HTR-8/SVneo (cell line): ENCODE measurements at regions not wholly inside any gene's neighbourhood (a gene's known extent, or its start where the extent isn't known, plus 50 kb on each side); places are given as distances from the start of the nearest gene placed in this dataset.
"Not testable (repeated sequence)": the region's sequence is repeated elsewhere in the genome, so short reads cannot be mapped to it uniquely, and the experiment has no call there.

Source experiments
- DNase-seq: peaks from one replicate; pipeline ENCODE4 v3.0.0; 2011; ENCODE audit warnings: low spot score, mixed read lengths; ENCODE audit not compliant: insufficient read length
- FAIRE-seq: peaks from 2 replicates; lab custom pipeline; 2011; peaks lifted over from hg19 to GRCh38; lab: Jason Lieb, UNC

GRCh38 chr13:88162076-88162702 is 491.0 kb downstream of the SLITRK5 start:
- no peak for FAIRE-seq

GRCh38 chr13:88176231-88176630 is 505.1 kb downstream of the SLITRK5 start:
- no peak for FAIRE-seq
- no peak for DNase-seq

More at GRCh38 chr13:88162076-88162702, 491.0 kb downstream of the SLITRK5 start:
- DNase-seq = no peak

DNA sequence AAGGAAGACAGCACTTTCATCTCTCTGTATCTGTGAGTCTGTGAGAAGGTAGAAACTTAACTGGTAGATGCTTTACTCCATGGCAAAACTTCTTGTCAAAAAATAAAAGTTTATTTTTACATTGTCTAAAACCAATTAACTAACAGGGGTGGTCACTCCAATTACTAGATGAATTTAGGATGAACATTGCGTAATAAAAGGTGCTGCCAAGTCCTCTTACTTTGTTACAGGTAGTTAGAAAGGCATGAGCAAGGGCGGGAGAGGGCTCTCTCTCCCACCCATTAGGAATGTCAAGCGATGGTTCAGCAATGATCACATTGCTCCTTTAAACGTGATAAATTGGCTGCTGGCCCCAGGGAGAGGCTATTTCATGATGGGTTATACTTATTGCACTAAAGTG is 512.3 kb downstream of the SLITRK5 start:
- FAIRE-seq = no peak
- no peak for DNase-seq

DNA sequence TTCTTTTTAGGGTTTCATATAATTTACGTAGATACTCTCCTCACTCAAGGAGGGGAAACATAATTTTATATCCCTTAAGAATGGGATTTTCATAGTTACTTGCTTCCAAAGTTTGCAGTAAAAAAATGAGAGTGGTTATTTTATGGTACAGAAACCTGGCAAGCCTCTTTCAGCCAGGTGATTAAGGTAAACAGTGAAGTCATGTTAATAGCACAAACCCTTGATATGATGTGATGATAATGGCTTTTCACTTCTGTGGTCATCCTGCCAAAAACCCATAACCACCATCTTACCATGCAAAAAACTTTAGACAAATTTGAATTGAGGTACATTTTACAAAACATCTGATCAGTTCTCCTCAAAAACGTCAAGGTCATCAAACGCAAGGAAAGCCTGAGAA is 517.8 kb downstream of the SLITRK5 start:
- no peak for FAIRE-seq
- no peak for DNase-seq

- DNase-seq = no peak
- FAIRE-seq = no peak
Measured at GRCh38 chr13:88189728-88190127, 518.6 kb downstream of the SLITRK5 start.

- FAIRE-seq = no peak
- DNase-seq = no peak
Measured at GRCh38 chr13:88196106-88196505, 524.9 kb downstream of the SLITRK5 start.

- FAIRE-seq = no peak
Measured at GRCh38 chr13:88217372-88217771, 546.2 kb downstream of the SLITRK5 start.

DNA sequence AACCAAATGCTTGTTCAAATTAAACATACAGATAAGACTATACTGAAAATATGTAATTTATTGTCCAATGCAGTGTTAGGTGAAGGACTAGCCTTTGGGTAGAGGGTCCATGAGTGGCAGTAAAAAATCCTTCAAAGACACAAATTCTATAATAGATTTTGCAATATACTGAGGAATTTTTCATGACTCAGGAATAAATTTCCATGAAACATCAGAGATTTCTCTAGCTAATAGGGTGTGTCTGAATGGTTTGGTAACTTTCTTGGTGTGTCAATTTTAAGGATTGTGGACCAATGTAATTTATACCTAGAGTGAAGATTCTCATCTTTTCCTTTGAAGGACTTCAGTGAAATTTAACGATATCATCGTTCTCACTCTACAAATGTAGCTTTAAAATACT is 546.7 kb downstream of the SLITRK5 start:
- FAIRE-seq (no peak), DNase-seq (peak; percentile 3)

More at GRCh38 chr13:88217372-88217771, 546.2 kb downstream of the SLITRK5 start:
- DNase-seq = peak; percentile 22

GRCh38 chr13:88223958-88224357 is 552.8 kb downstream of the SLITRK5 start:
- DNase-seq = no peak
- FAIRE-seq = no peak

GRCh38 chr13:88235441-88235840 is 564.3 kb downstream of the SLITRK5 start:
- no peak for DNase-seq
- no peak for FAIRE-seq

- FAIRE-seq = no peak
Measured at GRCh38 chr13:88246239-88246638, 575.1 kb downstream of the SLITRK5 start.

GRCh38 chr13:88248393-88248792 is 577.2 kb downstream of the SLITRK5 start:
- no peak for DNase-seq
- no peak for FAIRE-seq

More at GRCh38 chr13:88246239-88246638, 575.1 kb downstream of the SLITRK5 start:
- no peak for DNase-seq

DNA sequence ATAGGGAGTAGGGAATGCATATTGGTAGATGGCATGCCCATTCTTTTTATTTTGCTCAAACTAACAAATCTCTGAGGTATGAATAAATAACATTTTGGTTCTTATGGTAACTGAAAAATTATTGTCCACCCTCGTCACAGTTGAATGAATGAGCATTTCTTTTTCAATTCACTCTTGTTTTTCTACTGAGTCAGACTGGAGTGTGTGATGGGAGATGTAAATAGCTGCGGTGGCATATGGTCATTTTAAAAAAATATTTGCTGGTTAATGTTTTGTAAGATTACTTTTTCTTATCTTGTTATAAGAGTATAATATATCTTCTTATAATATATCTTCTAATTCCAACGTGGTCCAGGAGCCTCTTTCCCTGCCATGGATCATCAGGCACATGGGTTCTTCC is 586.5 kb downstream of the SLITRK5 start:
- DNase-seq (no peak), FAIRE-seq (no peak)

DNA sequence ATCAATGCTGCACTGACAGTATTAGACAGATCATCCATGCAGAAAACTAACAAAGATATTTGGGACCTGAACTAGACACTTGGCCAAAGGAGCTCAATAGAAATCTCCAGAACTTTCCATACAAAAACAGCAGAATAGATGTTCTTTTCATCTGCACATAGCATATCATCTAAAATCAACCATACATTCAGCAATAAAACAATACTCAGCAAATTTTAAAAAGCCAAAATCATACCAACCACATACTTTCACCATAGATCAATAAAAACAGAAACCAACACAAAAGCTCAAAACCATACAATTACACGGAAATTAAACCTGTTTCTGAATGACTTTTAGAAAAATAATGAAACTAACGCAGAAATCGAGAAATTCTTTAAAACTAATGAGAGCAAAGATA is 592.6 kb downstream of the SLITRK5 start:
- no peak for DNase-seq
- FAIRE-seq = no peak

DNA sequence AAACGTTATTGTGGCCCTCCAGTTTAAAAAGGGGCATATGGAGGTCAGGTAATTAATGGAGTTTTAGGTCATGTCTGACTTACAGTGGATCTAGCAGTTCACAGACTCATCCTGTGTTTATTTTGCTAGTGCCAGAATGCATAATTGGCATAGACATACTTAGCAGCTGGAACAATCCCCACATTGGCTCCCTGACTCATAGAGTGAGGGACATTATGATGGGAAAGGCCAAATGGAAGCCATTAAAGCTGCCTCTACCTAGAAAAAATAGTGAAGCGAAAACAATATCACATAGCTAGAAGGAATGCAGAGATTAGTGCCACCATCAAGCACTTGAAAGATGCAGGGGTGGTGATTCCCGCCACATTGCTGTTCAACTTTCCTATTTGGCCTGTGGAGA is 610.7 kb downstream of the SLITRK5 start:
- no peak for FAIRE-seq
- no peak for DNase-seq

DNA sequence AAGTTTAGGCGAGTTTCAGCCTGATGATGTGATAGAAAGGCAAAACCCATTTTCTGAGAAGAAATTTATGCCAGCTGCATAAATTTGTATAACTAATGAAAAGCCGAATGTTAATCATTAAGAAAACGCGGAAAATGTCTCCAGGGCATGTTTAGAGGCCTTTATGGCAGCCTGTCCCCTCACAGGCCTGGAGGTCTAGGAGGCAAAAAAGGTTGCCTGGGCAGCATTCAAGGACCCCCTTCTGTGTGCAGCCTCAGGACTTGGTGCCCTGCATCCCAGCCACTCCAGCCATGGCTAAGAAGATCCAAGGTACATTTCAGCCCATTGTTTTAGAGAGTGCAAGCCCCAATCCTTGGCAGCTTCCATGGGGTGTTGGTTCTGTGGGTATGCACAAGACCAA is 614.2 kb downstream of the SLITRK5 start:
- DNase-seq = no peak
- no peak for FAIRE-seq

- no peak for DNase-seq
- FAIRE-seq = no peak
Measured at GRCh38 chr13:88288326-88288725, 617.2 kb downstream of the SLITRK5 start.

GRCh38 chr13:88291731-88292130 is 620.6 kb downstream of the SLITRK5 start:
- not testable (repeated sequence) for FAIRE-seq, DNase-seq

DNA sequence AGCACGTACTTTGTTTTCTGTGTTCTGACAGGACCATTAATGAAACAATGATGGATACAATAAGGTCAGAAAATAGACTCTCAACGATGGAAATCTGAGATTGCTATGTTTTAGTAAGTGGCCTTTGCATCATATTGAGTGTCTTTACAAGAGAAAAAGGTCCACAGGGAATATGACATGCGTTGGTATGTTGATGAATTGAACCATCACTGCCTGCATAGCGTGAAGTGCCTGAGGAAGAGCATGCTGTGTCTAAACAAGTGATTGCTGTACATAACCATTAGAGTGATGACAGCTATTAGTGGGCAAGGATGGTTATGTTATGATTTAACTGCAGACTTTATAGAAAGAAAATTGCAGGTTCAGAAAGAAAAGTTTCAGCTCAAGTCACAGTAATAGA is 623.2 kb downstream of the SLITRK5 start:
- no peak for DNase-seq
- FAIRE-seq = no peak

DNA sequence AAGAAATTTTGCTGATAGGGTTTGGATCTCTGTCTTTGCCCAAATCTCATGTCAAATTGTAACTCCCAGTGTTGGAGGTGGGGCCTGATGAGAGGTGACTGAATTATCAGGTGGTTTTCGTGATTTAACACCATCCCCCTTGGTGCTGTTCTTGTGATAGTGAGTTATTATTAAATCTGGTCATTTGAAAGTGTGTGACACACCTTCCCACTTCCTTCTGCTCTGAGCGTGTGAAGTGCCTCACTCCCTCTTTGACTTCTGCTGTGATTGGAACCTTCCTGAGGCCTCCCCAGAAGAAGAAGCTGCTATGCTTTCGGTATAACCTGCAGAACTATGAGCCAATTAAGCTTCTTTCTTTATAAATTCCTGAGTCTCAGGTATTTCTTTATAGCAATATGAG is 632.0 kb downstream of the SLITRK5 start:
- DNase-seq (no peak), FAIRE-seq (no peak)

- FAIRE-seq (no peak), DNase-seq (no peak)
Measured at GRCh38 chr13:88303605-88304004, 632.4 kb downstream of the SLITRK5 start.

DNA sequence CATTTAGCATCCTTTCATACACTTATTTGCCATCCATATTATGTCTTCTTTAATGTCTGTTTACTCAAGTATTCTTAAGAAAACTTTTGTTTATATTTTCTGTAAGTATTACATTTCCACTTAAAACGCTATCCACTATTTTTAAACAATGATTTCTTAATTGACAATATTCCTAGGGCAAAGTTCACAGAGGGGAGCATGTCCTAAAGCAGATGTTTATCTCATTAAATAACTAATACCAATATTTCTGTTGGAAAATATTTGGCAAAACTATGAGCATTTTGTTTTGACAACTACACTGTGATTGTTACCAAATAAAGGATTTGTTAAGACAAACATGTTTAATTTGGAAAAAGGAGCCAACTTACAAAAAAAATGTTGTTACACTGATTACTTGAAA is 643.3 kb downstream of the SLITRK5 start:
- DNase-seq (no peak), FAIRE-seq (no peak)
